ENCODE measurements at regions not wholly inside any gene's neighbourhood (a gene's known extent, or its start where the extent isn't known, plus 50 kb on each side); places are given as distances from the start of the nearest gene placed in this dataset.

DNA sequence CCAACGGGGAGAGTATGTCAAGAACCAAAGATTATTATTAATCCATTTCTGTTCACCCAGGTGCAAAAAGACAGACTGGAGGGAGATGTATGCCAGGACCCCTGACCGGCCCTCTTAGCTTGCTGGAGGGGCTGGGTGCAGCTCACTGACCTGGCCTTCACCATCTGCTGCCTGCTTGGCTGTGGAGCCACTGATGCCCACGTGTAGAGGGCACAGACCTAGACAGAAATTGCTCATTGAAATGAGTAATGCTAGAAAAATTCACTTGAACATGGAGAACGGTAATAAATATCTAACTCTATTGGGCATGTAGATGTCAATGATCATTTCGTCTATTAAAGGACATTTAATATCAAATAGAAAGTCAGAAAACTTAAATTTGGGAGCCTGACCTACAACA, 58.8 kb upstream of the ERCC6L2 start:
- H3K9me3 ChIP-seq, result no peaks in the 10 kb centered on the region
- TF ChIP-seq CTCF (IDR thresholded peaks at IDR 0.05), result no peak
- no peak overlapping the region for H3K4me3 ChIP-seq
- no peak for DNase-seq
- no peaks in the 10 kb centered on the region for H3K27me3 ChIP-seq
- intact Hi-C loops (cut with DNase I; ENCODE audit: low total_unique reads), result no loop called here
- no peaks in the 10 kb centered on the region for H3K4me1 ChIP-seq
- H3K36me3 ChIP-seq, result peaks cover 0 to 12% (median 4%) of the 10 kb centered on the region in 3 donors
- H3K27ac ChIP-seq, result no peak overlapping the region

- H3K9me3 ChIP-seq, result no peaks in the 10 kb centered on the region
- H3K27me3 ChIP-seq, result no peaks in the 10 kb centered on the region
- intact Hi-C loops (cut with DNase I; ENCODE audit: low total_unique reads), result no loop called here
- peaks cover 0 to 5% (median 0%) of the 10 kb centered on the region in 4 donors for H3K4me1 ChIP-seq
- TF ChIP-seq CTCF (IDR thresholded peaks at IDR 0.05), result no peak
- no peak overlapping the region for H3K4me3 ChIP-seq
- H3K27ac ChIP-seq, result no peak overlapping the region
- no peak for DNase-seq
- H3K36me3 ChIP-seq, result peaks cover 0 to 12% (median 4%) of the 10 kb centered on the region in 3 donors
Observed at GRCh38 chr9:95815961-95816360, 59.5 kb upstream of the ERCC6L2 start.

- Histone ChIP-seq H3K27ac (no peak overlapping the region), H3K36me3 (peaks cover 0 to 12% (median 4%) of the 10 kb centered on the region in 3 donors), H3K4me1 (peaks cover 0 to 11% (median 0%) of the 10 kb centered on the region in 4 donors), H3K27me3 (no peaks in the 10 kb centered on the region), H3K9me3 (no peaks in the 10 kb centered on the region), H3K4me3 (no peak overlapping the region)
- DNase-seq, result no peak
- TF ChIP-seq CTCF (IDR thresholded peaks at IDR 0.05), result no peak
- intact Hi-C loops (cut with DNase I; ENCODE audit: low total_unique reads), result no loop called here
Observed at GRCh38 chr9:95815133-95815532, 60.4 kb upstream of the ERCC6L2 start.

GRCh38 chr9:95813923-95814322, 61.6 kb upstream of the ERCC6L2 start:
- Histone ChIP-seq H3K27ac (no peak overlapping the region), H3K9me3 (no peaks in the 10 kb centered on the region), H3K27me3 (no peaks in the 10 kb centered on the region), H3K4me3 (no peak overlapping the region), H3K4me1 (peaks cover 0 to 20% (median 0%) of the 10 kb centered on the region in 4 donors), H3K36me3 (peaks cover 0 to 7% (median 4%) of the 10 kb centered on the region in 3 donors)
- intact Hi-C loops (cut with DNase I; ENCODE audit: low total_unique reads), result no loop called here
- TF ChIP-seq CTCF (IDR thresholded peaks at IDR 0.05), result no peak
- DNase-seq, result no peak

GRCh38 chr9:95810814-95811213, 64.7 kb upstream of the ERCC6L2 start:
- H3K36me3 ChIP-seq, result peaks cover 0 to 4% (median 4%) of the 10 kb centered on the region in 3 donors
- no peak for TF ChIP-seq CTCF (IDR thresholded peaks at IDR 0.05)
- intact Hi-C loops (cut with DNase I; ENCODE audit: low total_unique reads), result no loop called here
- DNase-seq, result no peak
- no peaks in the 10 kb centered on the region for H3K27me3 ChIP-seq
- H3K27ac ChIP-seq, result peak overlapping the region; percentile 13 to 58
- peaks cover 0 to 47% (median 21%) of the 10 kb centered on the region in 4 donors for H3K4me1 ChIP-seq
- no peaks in the 10 kb centered on the region for H3K9me3 ChIP-seq
- no peak overlapping the region for H3K4me3 ChIP-seq

DNA sequence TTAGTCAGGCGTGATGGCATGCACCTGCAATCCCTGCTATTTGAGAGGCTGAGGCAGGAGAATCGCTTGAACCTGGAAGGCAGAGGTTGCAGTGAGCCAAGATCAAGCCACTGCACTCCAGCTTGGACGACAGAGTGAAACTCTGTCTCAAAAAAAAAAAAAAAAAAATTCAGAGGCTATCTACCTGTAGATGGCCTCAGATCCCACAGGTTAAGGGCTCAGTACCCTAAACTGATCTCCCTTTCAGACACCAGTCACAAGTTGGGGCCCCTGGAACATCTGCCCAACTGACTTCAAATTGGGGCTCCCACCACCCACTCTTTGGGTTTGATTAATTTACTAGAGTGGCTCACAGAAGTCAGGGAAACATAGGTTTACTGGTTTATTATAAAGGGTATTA, 65.4 kb upstream of the ERCC6L2 start:
- Histone ChIP-seq H3K27me3 (no peaks in the 10 kb centered on the region), H3K9me3 (no peaks in the 10 kb centered on the region), H3K27ac (peak overlapping the region; percentile 13 to 58), H3K4me3 (no peak overlapping the region), H3K4me1 (peaks cover 0 to 51% (median 21%) of the 10 kb centered on the region in 4 donors), H3K36me3 (peaks cover 0 to 4% (median 4%) of the 10 kb centered on the region in 3 donors)
- TF ChIP-seq CTCF (IDR thresholded peaks at IDR 0.05), result no peak
- intact Hi-C loops (cut with DNase I; ENCODE audit: low total_unique reads), result no loop called here
- no peak for DNase-seq

Measured in tibial artery (tissue), 4 donors.